Transverse colon (tissue), 4 donors: ENCODE measurements at regions not wholly inside any gene's neighbourhood (a gene's known extent, or its start where the extent isn't known, plus 50 kb on each side); places are given as distances from the start of the nearest gene placed in this dataset.

Source experiments
- DNase-seq: peaks from one replicate; pipeline ENCODE4 v3.0.0-alpha.2; 2019
- H3K27ac ChIP-seq, 4 donors: fragments of 200-600 bp; sonication (generic); 2 replicates each; pipeline ENCODE4 v1.5.1; 2016 to 2018; ENCODE audit warnings: inconsistent platforms in 4 of 4
- H3K27me3 ChIP-seq: fragments of 200-600 bp; sonication (generic); 2 replicates; pipeline ENCODE4 v1.5.1; 2017; ENCODE audit warnings: inconsistent platforms
- H3K36me3 ChIP-seq, 4 donors: fragments of 200-600 bp; sonication (generic); 2 replicates each; pipeline ENCODE4 v1.5.1; 2017 to 2019; ENCODE audit warnings: inconsistent platforms in 4 of 4
- H3K4me1 ChIP-seq, 4 donors: fragments of 200-600 bp; sonication (generic); 2 replicates each; pipeline ENCODE4 v1.5.1; 2017 to 2020; ENCODE audit warnings: inconsistent platforms in 4 of 4
- H3K4me3 ChIP-seq, 4 donors: fragments of 200-600 bp; sonication (generic); 1 replicate in 1 of 4; 2 replicates in 3 of 4; pipeline versions ENCODE4 v1.5.1 to v1.6.1; 2017 to 2019; ENCODE audit warnings: inconsistent platforms in 4 of 4
- H3K9me3 ChIP-seq, 2 donors: fragments of 200-600 bp; sonication (generic); 2 replicates each; pipeline ENCODE4 v1.5.1; 2017 to 2019; ENCODE audit warnings: inconsistent platforms in 2 of 2
- EP300 ChIP-seq: sonication (generic); formaldehyde crosslinking; IDR thresholded peaks from one replicate; pipeline ENCODE4 v1.6.1; 2017; ENCODE audit warnings: antibody characterized with exemption, low read depth
- POLR2A ChIP-seq: fragments of 450-650 bp; IDR thresholded peaks from one replicate; pipeline ENCODE4 v1.6.1; 2016; ENCODE audit warnings: antibody characterized with exemption, mild to moderate bottlenecking, moderate library complexity
- POLR2AphosphoS5 ChIP-seq, 3 donors: sonication (generic); formaldehyde crosslinking; IDR thresholded peaks; one replicate each; pipeline ENCODE4 v1.6.1; 2016; ENCODE audit warnings: antibody characterized with exemption in 3 of 3
- WGBS, 2 donors: methylation state at CpG; one replicate each; pipeline ENCODE4 v1.1.5; 2018; ENCODE audit warnings: low coverage in 1 of 2; 5-methylcytosine and 5-hydroxymethylcytosine counted together
- in situ Hi-C, 4 donors: fragments of 200-750 bp; cut with MboI; loops; one replicate each; pipeline versions ENCODE4 v1.15.0 to v1.15.1; 2017; ENCODE audit warnings: low sequenced_read_pairs in 3 of 4, low pct_ligation_motif_present in 1 of 4, low pct_unique_long_range_greater_than_20kb in 1 of 4
- intact Hi-C: fragments of 100-400 bp; cut with DNase I; formaldehyde crosslinking; loops from one replicate; pipeline ENCODE4 v1.15.1; 2023; ENCODE audit warnings: low total_unique reads
- TF ChIP-seq, protein P1 (sequence below), 5 experiments: fragments of 200-600 bp in 3 of 5; fragments of 450-650 bp in 2 of 5; sonication (generic) in 3 of 5; IDR thresholded peaks; 1 replicate in 2 of 5; 2 replicates in 3 of 5; pipeline ENCODE4 v1.5.1; 2016 to 2017; ENCODE audit warnings: antibody characterized with exemption in 5 of 5, inconsistent platforms in 3 of 5, mild to moderate bottlenecking in 2 of 5, moderate library complexity in 1 of 5

DNA sequence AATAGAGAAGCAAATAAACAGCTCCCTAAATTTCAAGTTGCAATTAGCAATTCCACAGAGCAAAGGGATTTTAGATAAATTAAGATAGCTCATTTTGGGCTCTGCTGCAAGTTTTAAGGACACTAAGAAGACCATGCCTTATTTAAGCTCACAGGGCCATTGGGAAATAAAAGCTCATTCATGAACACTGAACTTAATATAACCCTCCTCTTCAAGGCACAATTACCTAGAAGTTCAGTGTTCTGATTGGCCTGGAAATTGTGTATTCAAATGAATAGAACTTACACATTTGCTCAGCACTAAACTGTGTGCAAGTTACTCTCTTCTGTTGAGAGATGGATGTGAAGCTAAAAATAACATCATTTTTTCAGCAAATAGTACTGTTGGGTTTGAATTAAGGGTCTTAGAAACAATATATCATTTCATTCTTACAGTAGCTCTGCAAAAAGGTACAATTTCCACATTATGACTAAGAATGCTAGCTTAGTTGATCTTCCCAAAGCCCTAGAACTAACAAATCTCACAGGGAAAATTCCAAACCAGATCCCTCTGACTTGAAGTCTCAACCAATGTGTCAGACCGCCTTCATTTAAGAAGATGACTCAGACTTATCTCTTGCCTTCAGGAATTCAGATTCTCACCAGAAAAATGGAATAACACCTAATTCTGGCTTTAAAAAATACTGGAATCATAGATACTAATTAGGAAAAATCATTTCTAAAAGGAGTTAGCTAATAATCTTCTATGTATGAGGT is 87.4 kb upstream of the LRRC55 start:
- DNase-seq = no peak
- Histone ChIP-seq H3K4me3 (no peak overlapping the region), H3K27me3 (no peaks in the 10 kb centered on the region), H3K27ac (no peak overlapping the region), H3K36me3 (no peaks in the 10 kb centered on the region), H3K9me3 (no peaks in the 10 kb centered on the region), H3K4me1 (no peaks in the 10 kb centered on the region)
- 71 to 79% methylated on average over 1 of the region's 1 CpG for WGBS, 2 donors
- intact Hi-C loops = no loop called here
- TF ChIP-seq POLR2AphosphoS5 (IDR thresholded peaks at IDR 0.05) (no peak), POLR2A (no peak), EP300 (no peak)
- TF ChIP-seq, protein P1, sequence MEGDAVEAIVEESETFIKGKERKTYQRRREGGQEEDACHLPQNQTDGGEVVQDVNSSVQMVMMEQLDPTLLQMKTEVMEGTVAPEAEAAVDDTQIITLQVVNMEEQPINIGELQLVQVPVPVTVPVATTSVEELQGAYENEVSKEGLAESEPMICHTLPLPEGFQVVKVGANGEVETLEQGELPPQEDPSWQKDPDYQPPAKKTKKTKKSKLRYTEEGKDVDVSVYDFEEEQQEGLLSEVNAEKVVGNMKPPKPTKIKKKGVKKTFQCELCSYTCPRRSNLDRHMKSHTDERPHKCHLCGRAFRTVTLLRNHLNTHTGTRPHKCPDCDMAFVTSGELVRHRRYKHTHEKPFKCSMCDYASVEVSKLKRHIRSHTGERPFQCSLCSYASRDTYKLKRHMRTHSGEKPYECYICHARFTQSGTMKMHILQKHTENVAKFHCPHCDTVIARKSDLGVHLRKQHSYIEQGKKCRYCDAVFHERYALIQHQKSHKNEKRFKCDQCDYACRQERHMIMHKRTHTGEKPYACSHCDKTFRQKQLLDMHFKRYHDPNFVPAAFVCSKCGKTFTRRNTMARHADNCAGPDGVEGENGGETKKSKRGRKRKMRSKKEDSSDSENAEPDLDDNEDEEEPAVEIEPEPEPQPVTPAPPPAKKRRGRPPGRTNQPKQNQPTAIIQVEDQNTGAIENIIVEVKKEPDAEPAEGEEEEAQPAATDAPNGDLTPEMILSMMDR (IDR thresholded peaks at IDR 0.05) = no peak
- in situ Hi-C loops = no loop called here

DNA sequence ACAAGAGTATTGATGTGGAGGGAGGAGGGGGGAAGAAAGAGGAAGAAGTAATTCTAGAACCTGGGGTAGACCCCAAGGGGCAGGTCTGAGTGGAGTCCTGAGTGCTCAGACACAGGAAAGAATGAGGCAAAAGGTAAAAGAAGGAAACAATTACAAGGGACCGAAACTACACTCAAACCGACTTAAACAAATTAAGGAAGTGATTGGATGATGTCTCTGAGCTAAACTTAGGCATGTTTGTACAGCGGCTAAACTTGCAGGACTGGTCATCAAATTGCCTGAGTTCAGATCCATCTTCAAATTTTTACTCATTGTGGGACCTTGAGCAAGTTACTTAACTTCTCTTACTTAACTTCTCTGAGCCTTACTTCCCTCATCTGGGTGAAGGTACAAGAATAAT is 86.3 kb upstream of the LRRC55 start:
- Histone ChIP-seq H3K4me1 (no peaks in the 10 kb centered on the region), H3K36me3 (no peaks in the 10 kb centered on the region), H3K27me3 (no peaks in the 10 kb centered on the region), H3K4me3 (no peak overlapping the region), H3K27ac (no peak overlapping the region), H3K9me3 (no peaks in the 10 kb centered on the region)
- WGBS, 2 donors = 72% methylated on average over 3 of the region's 3 CpGs; no CpG with 5 or more reads in 1 of the 2 donors
- in situ Hi-C loops (no loop called here), intact Hi-C loops (no loop called here)
- TF ChIP-seq, protein P1 (IDR thresholded peaks at IDR 0.05) = no peak
- TF ChIP-seq POLR2A (no peak), POLR2AphosphoS5 (IDR thresholded peaks at IDR 0.05) (no peak), EP300 (no peak)
- no peak for DNase-seq

DNA sequence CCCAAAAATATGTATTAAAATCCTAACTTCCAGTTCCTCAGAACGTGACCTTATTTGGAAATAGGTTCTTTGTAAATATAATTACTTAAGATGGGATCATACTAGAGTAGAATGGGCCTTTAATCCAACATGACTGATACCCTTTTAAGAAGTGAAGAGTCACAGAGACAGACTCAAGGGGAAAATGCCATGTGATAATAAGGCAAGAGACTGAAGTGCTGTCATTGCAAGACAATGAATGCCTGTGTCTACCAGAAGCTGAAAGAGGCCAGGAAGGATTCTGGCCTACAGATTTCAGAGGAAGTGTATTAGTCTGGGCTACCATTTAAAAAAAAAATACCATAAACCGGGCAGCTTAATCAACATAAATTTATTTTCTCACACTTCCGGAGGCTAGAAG is 85.9 kb upstream of the LRRC55 start:
- Histone ChIP-seq H3K27ac (no peak overlapping the region), H3K36me3 (no peaks in the 10 kb centered on the region), H3K27me3 (no peaks in the 10 kb centered on the region), H3K4me3 (no peak overlapping the region), H3K4me1 (no peaks in the 10 kb centered on the region), H3K9me3 (no peaks in the 10 kb centered on the region)
- DNase-seq = no peak
- in situ Hi-C loops (no loop called here), intact Hi-C loops (no loop called here)
- 78 to 80% methylated on average over 3 of the region's 3 CpGs for WGBS, 2 donors
- TF ChIP-seq, protein P1 (IDR thresholded peaks at IDR 0.05) = no peak
- no peak for TF ChIP-seq EP300
- TF ChIP-seq POLR2A = no peak
- no peak for TF ChIP-seq POLR2AphosphoS5 (IDR thresholded peaks at IDR 0.05)

DNA sequence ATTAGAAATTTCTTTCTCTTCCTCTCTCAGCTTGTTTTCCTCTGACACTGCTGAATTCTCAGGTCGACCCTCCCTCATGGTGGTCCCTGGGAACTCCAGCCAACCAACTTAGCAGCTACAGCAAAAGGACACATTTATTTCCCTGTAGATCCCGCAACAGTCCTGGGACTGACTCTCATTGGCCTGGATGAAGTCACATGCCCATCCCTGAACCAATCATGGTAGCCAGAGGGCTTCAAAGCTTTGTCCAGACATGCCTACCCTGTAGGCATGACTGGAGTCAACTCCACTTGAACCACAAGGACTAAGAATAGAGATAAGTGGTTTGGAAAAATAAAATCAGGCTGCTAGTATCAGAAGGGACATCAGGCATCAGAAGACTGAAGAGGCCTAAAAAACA is 84.6 kb upstream of the LRRC55 start:
- in situ Hi-C loops (no loop called here), intact Hi-C loops (no loop called here)
- no peak overlapping the region for H3K4me3 ChIP-seq
- H3K4me1 ChIP-seq = no peaks in the 10 kb centered on the region
- H3K9me3 ChIP-seq = no peaks in the 10 kb centered on the region
- TF ChIP-seq, protein P1 (IDR thresholded peaks at IDR 0.05) = no peak
- TF ChIP-seq POLR2AphosphoS5 (IDR thresholded peaks at IDR 0.05) (no peak), POLR2A (no peak)
- H3K27me3 ChIP-seq = no peaks in the 10 kb centered on the region
- H3K36me3 ChIP-seq = no peaks in the 10 kb centered on the region
- 86% methylated on average over 2 of the region's 2 CpGs; no CpG with 5 or more reads in 1 of the 2 donors for WGBS, 2 donors
- no peak overlapping the region for H3K27ac ChIP-seq
- no peak for DNase-seq
